Panc1 (cell line): ENCODE measurements at regions not wholly inside any gene's neighbourhood (a gene's known extent, or its start where the extent isn't known, plus 50 kb on each side); places are given as distances from the start of the nearest gene placed in this dataset.

Experiments
- ATAC-seq: fragments of 200-7000 bp; cut with Tn5 transposase; 2 replicates; pipeline ENCODE4 v1.9.1; 2020; ENCODE audit warnings: mild to moderate bottlenecking, moderate library complexity
- BruUV-seq: library from RNA; stranded (reverse); fragments of 400-500 nt; replicated peaks from 2 replicates; lab custom pipeline; 2021; lab: Mats Ljungman, UMichigan
- CTCF ChIA-PET: fragments of 300-600 bp; sonication (Branson Sonifier 250); formaldehyde crosslinking; loops from one replicate; lab custom pipeline; 2022; ENCODE audit warnings: antibody characterized with exemption; lab: Charles Lee
- POLR2A ChIA-PET: fragments of 300-600 bp; sonication (Branson Sonifier 250); formaldehyde crosslinking; loops from one replicate; lab custom pipeline; 2022; ENCODE audit warnings: antibody characterized with exemption; lab: Charles Lee
- DNase-seq: peaks from one replicate; pipeline ENCODE4 v3.0.0-alpha.2; 2010; ENCODE audit warnings: low read depth, low spot score
- H3K27ac ChIP-seq: 2 replicates; pipeline ENCODE4 v1.5.1; 2011; ENCODE audit warnings: mild to moderate bottlenecking, low read length, inconsistent platforms
- H3K27me3 ChIP-seq: fragments of 200-500 bp; sonication (Bioruptor generic); 2 replicates; pipeline ENCODE4 v1.6.0; 2014; ENCODE audit warnings: low read length, inconsistent platforms; ENCODE audit not compliant: control insufficient read depth, insufficient read depth
- H3K36me3 ChIP-seq: fragments of 200-500 bp; sonication (Bioruptor generic); 2 replicates; pipeline ENCODE4 v1.5.1; 2014; ENCODE audit warnings: inconsistent platforms, mild to moderate bottlenecking, low read length, moderate library complexity; ENCODE audit not compliant: control insufficient read depth, insufficient read depth
- H3K4me1 ChIP-seq: 2 replicates; pipeline ENCODE4 v1.5.1; 2011; ENCODE audit warnings: inconsistent platforms, mild to moderate bottlenecking, low read length, moderate library complexity; ENCODE audit not compliant: control insufficient read depth, insufficient read depth
- H3K4me3 ChIP-seq, 2 experiments: 2 replicates each; pipeline ENCODE4 v1.5.1; 2011 to 2012; ENCODE audit warnings: low read depth in 2 of 2, low read length in 2 of 2, mild to moderate bottlenecking in 2 of 2, inconsistent platforms in 1 of 2, moderate library complexity in 1 of 2
- H3K9me3 ChIP-seq: fragments of 200-500 bp; sonication (Bioruptor generic); 2 replicates; pipeline ENCODE4 v1.5.1; 2014; ENCODE audit warnings: low read depth, mild to moderate bottlenecking, inconsistent platforms, low read length, moderate library complexity; ENCODE audit not compliant: control insufficient read depth, insufficient read depth
- POLR2AphosphoS5 ChIP-seq: IDR thresholded peaks from 2 replicates; pipeline ENCODE4 v1.6.1; 2012; ENCODE audit warnings: mild to moderate bottlenecking, low read depth, low read length, moderate library complexity
- SIN3A ChIP-seq: IDR thresholded peaks from 2 replicates; pipeline ENCODE4 v1.6.1; 2012; ENCODE audit warnings: low read depth, mild to moderate bottlenecking, low read length, moderate library complexity, borderline replicate concordance; ENCODE audit not compliant: insufficient read depth
- TCF7L2 ChIP-seq: IDR thresholded peaks from 2 replicates; pipeline ENCODE4 v1.6.1; 2011; ENCODE audit warnings: mild to moderate bottlenecking, low read depth, low read length, inconsistent platforms
- in situ Hi-C: cut with HindIII; loops from 2 replicates; pipeline ENCODE4 v1.10.0; 2016; ENCODE audit warnings: low sequenced_read_pairs, low pct_unique_long_range_greater_than_20kb
- intact Hi-C: fragments of 100-400 bp; cut with micrococcal nuclease; formaldehyde crosslinking; loops from one replicate; pipeline ENCODE4 v1.10.0; 2022; ENCODE audit not compliant: unreplicated experiment
- TF ChIP-seq, protein P1 (sequence below), 2 experiments: IDR thresholded peaks; 2 replicates each; pipeline ENCODE4 v1.6.1; 2011 to 2012; ENCODE audit warnings: low read depth in 2 of 2, control low read depth in 1 of 2, low read length in 1 of 2, mild to moderate bottlenecking in 1 of 2, moderate library complexity in 1 of 2; ENCODE audit not compliant: insufficient read depth in 1 of 2
- TF ChIP-seq, protein P2 (sequence below): fragments of 450-650 bp; IDR thresholded peaks from 2 replicates; pipeline ENCODE4 v1.5.1; 2017; ENCODE audit warnings: mild to moderate bottlenecking

DNA sequence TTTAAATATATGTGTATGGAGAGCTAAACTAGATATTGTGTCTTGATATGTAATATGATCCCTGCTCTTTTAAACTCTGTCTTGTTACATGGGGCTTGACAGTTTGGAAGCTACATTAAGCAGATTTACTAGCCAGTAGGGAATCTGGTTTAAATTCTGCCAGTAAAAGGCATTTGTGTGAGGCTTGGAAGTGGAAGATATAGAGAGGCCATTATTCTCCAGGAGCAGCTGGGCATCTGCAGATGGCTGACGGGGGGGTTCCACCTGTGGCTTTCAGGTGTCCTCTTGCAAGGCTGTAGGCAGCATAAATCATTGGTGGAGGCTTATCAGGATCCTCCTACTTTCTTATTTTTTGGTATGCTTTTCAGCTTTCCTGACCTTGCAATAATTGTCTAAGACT lies 179.1 kb upstream of the FBXL7 start:
- BruUV-seq: no TSS peak
- ATAC-seq (no peak), DNase-seq (no peak)
- intact Hi-C loops: no loop called here
- H3K36me3 ChIP-seq: no peaks in the 10 kb centered on the region
- H3K27me3 ChIP-seq: no peaks in the 10 kb centered on the region
- CTCF ChIA-PET: no interaction called here
- POLR2A ChIA-PET: no interaction called here
- no peaks in the 10 kb centered on the region for H3K9me3 ChIP-seq
- H3K27ac ChIP-seq: no peak overlapping the region
- no peaks in the 10 kb centered on the region for H3K4me1 ChIP-seq
- TF ChIP-seq, protein P1, sequence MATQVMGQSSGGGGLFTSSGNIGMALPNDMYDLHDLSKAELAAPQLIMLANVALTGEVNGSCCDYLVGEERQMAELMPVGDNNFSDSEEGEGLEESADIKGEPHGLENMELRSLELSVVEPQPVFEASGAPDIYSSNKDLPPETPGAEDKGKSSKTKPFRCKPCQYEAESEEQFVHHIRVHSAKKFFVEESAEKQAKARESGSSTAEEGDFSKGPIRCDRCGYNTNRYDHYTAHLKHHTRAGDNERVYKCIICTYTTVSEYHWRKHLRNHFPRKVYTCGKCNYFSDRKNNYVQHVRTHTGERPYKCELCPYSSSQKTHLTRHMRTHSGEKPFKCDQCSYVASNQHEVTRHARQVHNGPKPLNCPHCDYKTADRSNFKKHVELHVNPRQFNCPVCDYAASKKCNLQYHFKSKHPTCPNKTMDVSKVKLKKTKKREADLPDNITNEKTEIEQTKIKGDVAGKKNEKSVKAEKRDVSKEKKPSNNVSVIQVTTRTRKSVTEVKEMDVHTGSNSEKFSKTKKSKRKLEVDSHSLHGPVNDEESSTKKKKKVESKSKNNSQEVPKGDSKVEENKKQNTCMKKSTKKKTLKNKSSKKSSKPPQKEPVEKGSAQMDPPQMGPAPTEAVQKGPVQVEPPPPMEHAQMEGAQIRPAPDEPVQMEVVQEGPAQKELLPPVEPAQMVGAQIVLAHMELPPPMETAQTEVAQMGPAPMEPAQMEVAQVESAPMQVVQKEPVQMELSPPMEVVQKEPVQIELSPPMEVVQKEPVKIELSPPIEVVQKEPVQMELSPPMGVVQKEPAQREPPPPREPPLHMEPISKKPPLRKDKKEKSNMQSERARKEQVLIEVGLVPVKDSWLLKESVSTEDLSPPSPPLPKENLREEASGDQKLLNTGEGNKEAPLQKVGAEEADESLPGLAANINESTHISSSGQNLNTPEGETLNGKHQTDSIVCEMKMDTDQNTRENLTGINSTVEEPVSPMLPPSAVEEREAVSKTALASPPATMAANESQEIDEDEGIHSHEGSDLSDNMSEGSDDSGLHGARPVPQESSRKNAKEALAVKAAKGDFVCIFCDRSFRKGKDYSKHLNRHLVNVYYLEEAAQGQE (IDR thresholded peaks at IDR 0.05; ENCODE audit: insufficient read depth in 1 of 2, low read depth in 2 of 2, low read length in 1 of 2): no peak
- no peak for TF ChIP-seq POLR2AphosphoS5
- no peak for TF ChIP-seq SIN3A
- no peak for TF ChIP-seq TCF7L2
- TF ChIP-seq, protein P2, sequence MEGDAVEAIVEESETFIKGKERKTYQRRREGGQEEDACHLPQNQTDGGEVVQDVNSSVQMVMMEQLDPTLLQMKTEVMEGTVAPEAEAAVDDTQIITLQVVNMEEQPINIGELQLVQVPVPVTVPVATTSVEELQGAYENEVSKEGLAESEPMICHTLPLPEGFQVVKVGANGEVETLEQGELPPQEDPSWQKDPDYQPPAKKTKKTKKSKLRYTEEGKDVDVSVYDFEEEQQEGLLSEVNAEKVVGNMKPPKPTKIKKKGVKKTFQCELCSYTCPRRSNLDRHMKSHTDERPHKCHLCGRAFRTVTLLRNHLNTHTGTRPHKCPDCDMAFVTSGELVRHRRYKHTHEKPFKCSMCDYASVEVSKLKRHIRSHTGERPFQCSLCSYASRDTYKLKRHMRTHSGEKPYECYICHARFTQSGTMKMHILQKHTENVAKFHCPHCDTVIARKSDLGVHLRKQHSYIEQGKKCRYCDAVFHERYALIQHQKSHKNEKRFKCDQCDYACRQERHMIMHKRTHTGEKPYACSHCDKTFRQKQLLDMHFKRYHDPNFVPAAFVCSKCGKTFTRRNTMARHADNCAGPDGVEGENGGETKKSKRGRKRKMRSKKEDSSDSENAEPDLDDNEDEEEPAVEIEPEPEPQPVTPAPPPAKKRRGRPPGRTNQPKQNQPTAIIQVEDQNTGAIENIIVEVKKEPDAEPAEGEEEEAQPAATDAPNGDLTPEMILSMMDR: no peak
- in situ Hi-C loops: no loop called here
- H3K4me3 ChIP-seq: no peak overlapping the region

DNA sequence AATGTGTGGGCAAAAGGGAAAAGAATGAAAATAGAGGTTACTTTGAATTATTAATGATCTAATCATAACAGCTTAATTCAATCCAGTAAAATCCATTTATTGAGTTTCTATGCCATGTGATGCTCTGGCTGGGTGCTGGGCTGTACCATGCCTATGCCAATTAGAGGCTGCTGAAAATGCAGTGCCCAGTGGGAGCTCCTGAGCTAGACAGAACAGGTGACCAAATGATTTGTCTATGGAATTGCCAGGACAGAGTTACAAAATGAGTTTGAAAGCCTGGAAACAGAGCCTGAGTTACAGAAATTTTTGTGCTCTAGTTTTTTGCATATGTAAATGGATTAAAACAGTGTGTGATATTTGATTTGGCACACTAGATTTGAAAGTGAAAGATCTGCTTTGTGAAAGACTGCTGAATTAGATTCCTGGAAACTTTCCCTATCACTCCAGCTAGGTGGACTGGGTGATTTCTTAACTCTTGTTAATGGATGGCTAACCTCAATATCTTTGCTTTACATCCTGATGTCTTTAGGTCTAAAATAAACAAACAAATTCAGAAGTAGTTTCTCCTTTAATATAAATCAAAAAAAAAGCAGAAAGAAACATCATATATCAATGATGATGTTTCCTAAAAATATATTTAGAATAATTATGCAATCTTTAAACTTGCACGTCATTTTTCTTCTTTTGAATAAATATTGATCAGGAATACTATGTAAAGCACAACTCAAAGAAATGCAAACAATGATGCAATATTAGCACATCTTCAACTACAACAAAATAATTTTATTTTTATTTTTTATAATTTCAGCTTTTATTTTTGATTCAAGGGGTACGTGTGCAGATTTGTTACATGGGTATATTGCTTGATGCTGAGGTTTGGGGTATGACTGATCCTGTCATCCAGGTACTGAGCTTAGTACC lies 194.8 kb upstream of the FBXL7 start:
- H3K4me1 ChIP-seq: no peaks in the 10 kb centered on the region
- TF ChIP-seq POLR2AphosphoS5 (no peak), SIN3A (no peak), TCF7L2 (no peak)
- TF ChIP-seq, protein P1 (IDR thresholded peaks at IDR 0.05; ENCODE audit: insufficient read depth in 1 of 2, low read depth in 2 of 2, low read length in 1 of 2): no peak
- TF ChIP-seq, protein P2: no peak
- DNase-seq (no peak), ATAC-seq (no peak)
- intact Hi-C loops: no loop called here
- H3K36me3 ChIP-seq: no peaks in the 10 kb centered on the region
- no peak overlapping the region for H3K4me3 ChIP-seq
- ChIA-PET CTCF (no interaction called here), POLR2A (no interaction called here)
- H3K9me3 ChIP-seq: no peaks in the 10 kb centered on the region
- no peaks in the 10 kb centered on the region for H3K27me3 ChIP-seq
- H3K27ac ChIP-seq: no peak overlapping the region
- in situ Hi-C loops: no loop called here
- BruUV-seq: no TSS peak
